A549 (cell line): ENCODE measurements at regions not wholly inside any gene's neighbourhood (a gene's known extent, or its start where the extent isn't known, plus 50 kb on each side); places are given as distances from the start of the nearest gene placed in this dataset.

Experiments used
- ATAC-seq, 2 experiments: fragments of 200-7000 bp in 1 of 2; fragments of >200 bp in 1 of 2; cut with Nextera tagmentation in 1 of 2; cut with Tn5 transposase in 1 of 2; 3 replicates each; pipeline versions ENCODE4 v1.8.0 to v1.9.1; 2018 to 2020; ENCODE audit warnings: mild to moderate bottlenecking in 1 of 2, moderate library complexity in 1 of 2
- CTCF ChIA-PET: fragments of 300-600 bp; sonication (Branson Sonifier 250); formaldehyde crosslinking; extraction: SDS; loops from one replicate; lab custom pipeline; 2021; ENCODE audit warnings: antibody characterized with exemption, inconsistent platforms; lab: Yijun Ruan, JAX
- POLR2A ChIA-PET: fragments of 350-600 bp; formaldehyde crosslinking; extraction: SDS; loops from one replicate; lab custom pipeline; 2021; ENCODE audit warnings: antibody characterized with exemption, inconsistent platforms; lab: Yijun Ruan, JAX
- DNase-seq, 2 experiments: peaks; one replicate each; pipeline versions ENCODE4 v3.0.0 to v3.0.0-alpha.2; 2011 to 2016; ENCODE audit warnings: low read depth in 1 of 2, low spot score in 1 of 2
- FAIRE-seq: peaks from 2 replicates; lab custom pipeline; 2011; peaks lifted over from hg19 to GRCh38; lab: Jason Lieb, UNC
- H3K27ac ChIP-seq, 2 experiments: fragments of >200 bp; sonication (Bioruptor Twin); formaldehyde crosslinking; 3 replicates each; pipeline ENCODE4 v1.5.1; 2016 to 2017
- H3K4me1 ChIP-seq: fragments of >200 bp; sonication (Bioruptor Twin); formaldehyde crosslinking; 3 replicates; pipeline ENCODE4 v1.6.1; 2016
- H3K4me2 ChIP-seq: fragments of >200 bp; sonication (Bioruptor Twin); formaldehyde crosslinking; 3 replicates; pipeline ENCODE4 v1.6.1; 2016
- H3K4me3 ChIP-seq: fragments of >200 bp; sonication (Bioruptor Twin); formaldehyde crosslinking; 3 replicates; pipeline ENCODE4 v1.5.1; 2016
- H3K9me3 ChIP-seq: fragments of >200 bp; sonication (Bioruptor Twin); formaldehyde crosslinking; 3 replicates; pipeline ENCODE4 v1.6.1; 2016
- ATOH8 ChIP-seq: fragments of 250-450 bp; sonication (Bioruptor Pico); IDR thresholded peaks from 2 replicates; pipeline ENCODE4 v1.5.0; 2020; ENCODE audit warnings: low read depth, mild to moderate bottlenecking, moderate library complexity
- CEBPB ChIP-seq, 2 experiments: fragments of >200 bp in 1 of 2; sonication (Bioruptor Twin) in 1 of 2; formaldehyde crosslinking in 1 of 2; IDR thresholded peaks; 2 replicates each; pipeline ENCODE4 v1.6.1; 2012 to 2016
- CHD4 ChIP-seq: fragments of 200-600 bp; sonication (generic); IDR thresholded peaks from 2 replicates; pipeline ENCODE4 v1.6.1; 2016; ENCODE audit warnings: antibody characterized with exemption, mild to moderate bottlenecking, borderline replicate concordance
- EHF ChIP-seq: fragments of 250-450 bp; sonication (Bioruptor Pico); IDR thresholded peaks from 2 replicates; pipeline ENCODE4 v1.5.0; 2020; ENCODE audit warnings: mild to moderate bottlenecking
- EHMT2 ChIP-seq: fragments of 200-600 bp; sonication (generic); IDR thresholded peaks from 2 replicates; pipeline ENCODE4 v1.6.1; 2016; ENCODE audit warnings: antibody characterized with exemption, low read depth, mild to moderate bottlenecking, moderate library complexity
- FOSL2 ChIP-seq, 2 experiments: fragments of 450-650 bp in 1 of 2; fragments of >200 bp in 1 of 2; sonication (Bioruptor Twin) in 1 of 2; formaldehyde crosslinking; IDR thresholded peaks; 2 replicates each; pipeline versions ENCODE4 v1.5.0 to v1.6.1; 2016 to 2020; ENCODE audit warnings: mild to moderate bottlenecking in 1 of 2, moderate library complexity in 1 of 2
- FOXS1 ChIP-seq: fragments of 250-450 bp; sonication (Bioruptor Pico); IDR thresholded peaks from 2 replicates; pipeline ENCODE4 v1.5.0; 2020; ENCODE audit warnings: mild to moderate bottlenecking, moderate library complexity
- GATA3 ChIP-seq: IDR thresholded peaks from 2 replicates; pipeline ENCODE4 v1.6.1; 2012; ENCODE audit warnings: borderline replicate concordance
- HDAC2 ChIP-seq: fragments of 200-600 bp; sonication (generic); IDR thresholded peaks from 2 replicates; pipeline ENCODE4 v1.6.1; 2016
- HOXA7 ChIP-seq: fragments of 250-450 bp; sonication (Bioruptor Pico); IDR thresholded peaks from 2 replicates; pipeline ENCODE4 v1.5.0; 2020; ENCODE audit warnings: mild to moderate bottlenecking, moderate library complexity
- HOXB5 ChIP-seq: fragments of 250-450 bp; sonication (Bioruptor Pico); IDR thresholded peaks from 2 replicates; pipeline ENCODE4 v1.5.0; 2020; ENCODE audit warnings: mild to moderate bottlenecking, moderate library complexity
- JUN ChIP-seq, 2 experiments: fragments of >200 bp; sonication (Bioruptor Twin); formaldehyde crosslinking; IDR thresholded peaks; 2 replicates in 1 of 2; 3 replicates in 1 of 2; pipeline ENCODE4 v1.6.1; 2016 to 2017
- JUNB ChIP-seq: fragments of >200 bp; sonication (Bioruptor Twin); formaldehyde crosslinking; IDR thresholded peaks from 2 replicates; pipeline ENCODE4 v1.6.1; 2016
- KDM1A ChIP-seq: fragments of 200-600 bp; sonication (generic); IDR thresholded peaks from 2 replicates; pipeline ENCODE4 v1.6.1; 2016; ENCODE audit warnings: low read depth, mild to moderate bottlenecking
- MYC ChIP-seq: IDR thresholded peaks from 2 replicates; pipeline ENCODE4 v1.6.1; 2012; ENCODE audit warnings: mild to moderate bottlenecking, inconsistent platforms, low read length, improper control_type of control experiment, borderline replicate concordance
- NFE2L2 ChIP-seq: fragments of 150-350 bp; conservative IDR thresholded peaks from 2 replicates; pipeline ENCODE4 v1.6.1; 2014; ENCODE audit warnings: low read length
- POLR2A ChIP-seq: IDR thresholded peaks from 2 replicates; pipeline ENCODE4 v1.6.1; 2012; ENCODE audit warnings: mild to moderate bottlenecking, low read length
- POLR2AphosphoS2 ChIP-seq: conservative IDR thresholded peaks from 2 replicates; pipeline ENCODE4 v1.6.1; 2012; ENCODE audit warnings: low read length, improper control_type of control experiment, inconsistent platforms
- RAD21 ChIP-seq, 2 experiments: fragments of >200 bp in 1 of 2; sonication (Bioruptor Twin) in 1 of 2; formaldehyde crosslinking in 1 of 2; IDR thresholded peaks in 1 of 2; conservative IDR thresholded peaks in 1 of 2; 2 replicates in 1 of 2; 3 replicates in 1 of 2; pipeline ENCODE4 v1.6.1; 2012 to 2018; ENCODE audit warnings: inconsistent platforms in 1 of 2
- RARB ChIP-seq: fragments of 250-450 bp; sonication (Bioruptor Pico); IDR thresholded peaks from 2 replicates; pipeline ENCODE4 v1.8.0; 2021; ENCODE audit warnings: mild to moderate bottlenecking, moderate library complexity
- TFCP2L1 ChIP-seq: fragments of 250-450 bp; sonication (Bioruptor Pico); IDR thresholded peaks from 2 replicates; pipeline ENCODE4 v1.5.0; 2021; ENCODE audit warnings: mild to moderate bottlenecking
- TP53 ChIP-seq: fragments of 250-450 bp; sonication (Bioruptor Pico); IDR thresholded peaks from 2 replicates; pipeline ENCODE4 v1.5.0; 2021; ENCODE audit warnings: mild to moderate bottlenecking, moderate library complexity
- ZC3H11A ChIP-seq: fragments of 450-650 bp; IDR thresholded peaks from 2 replicates; pipeline ENCODE4 v1.6.1; 2014; ENCODE audit warnings: antibody characterized with exemption, mild to moderate bottlenecking
- ZFP36 ChIP-seq: fragments of 450-650 bp; IDR thresholded peaks from 2 replicates; pipeline ENCODE4 v1.6.1; 2014; ENCODE audit warnings: borderline replicate concordance; ENCODE audit not compliant: partially characterized antibody
- ZSCAN20 ChIP-seq: fragments of 250-450 bp; sonication (Bioruptor Pico); IDR thresholded peaks from 2 replicates; pipeline ENCODE4 v1.8.0; 2022; ENCODE audit warnings: mild to moderate bottlenecking, moderate library complexity
- WGBS: methylation state at CpG from one replicate; pipeline ENCODE4 v1.1.6; 2017; ENCODE audit errors: missing lambda C conversion rate; 5-methylcytosine and 5-hydroxymethylcytosine counted together
- TF ChIP-seq, protein P1 (sequence below): fragments of 450-650 bp; IDR thresholded peaks from 2 replicates; pipeline ENCODE4 v1.6.1; 2014; ENCODE audit warnings: antibody characterized with exemption

DNA sequence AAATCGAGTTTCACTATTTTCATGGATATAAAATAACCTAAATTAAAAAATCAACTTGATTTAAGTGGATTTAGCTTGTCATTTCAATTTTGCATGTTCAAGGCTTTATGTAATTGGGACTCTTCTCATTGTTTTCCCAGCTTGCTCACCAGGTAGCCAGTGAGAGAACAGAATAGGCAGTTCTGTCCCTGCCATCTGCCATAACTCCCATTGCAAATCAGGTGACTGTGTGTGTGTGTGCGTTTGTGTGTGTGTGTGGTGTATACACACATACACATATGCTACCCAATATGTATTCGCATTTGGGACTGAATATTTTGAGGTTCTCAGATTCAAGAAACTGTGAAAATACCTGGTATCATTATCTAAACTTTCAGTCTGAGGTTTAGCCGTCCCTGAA lies 1069.8 kb downstream of the IGSF11 start:
- H3K4me2 ChIP-seq, result no peak overlapping the region
- no peak overlapping the region for H3K27ac ChIP-seq
- 36% methylated on average over 4 of the region's 4 CpGs for WGBS
- no peak for ATAC-seq
- no peaks in the 10 kb centered on the region for H3K4me1 ChIP-seq
- POLR2A ChIA-PET, result no interaction called here
- H3K4me3 ChIP-seq, result no peak overlapping the region
- no peaks in the 10 kb centered on the region for H3K9me3 ChIP-seq
- CTCF ChIA-PET, result interaction anchor here (0.6 kb wide), 1 partner anchor 178 kb away, joined by 3 read pairs; no protein-coding TSS in a partner anchor
- no peak for TF ChIP-seq POLR2A
- TF ChIP-seq JUNB, result no peak
- no peak for TF ChIP-seq ZFP36
- no peak for TF ChIP-seq RARB
- no peak for TF ChIP-seq HDAC2
- no peak for TF ChIP-seq RAD21 (conservative IDR thresholded peaks at IDR 0.05 in 1 of 2, IDR thresholded peaks at IDR 0.05 in 1 of 2)
- no peak for TF ChIP-seq EHF (CRISPR knock-in tag)
- no peak for TF ChIP-seq MYC
- TF ChIP-seq, protein P1, sequence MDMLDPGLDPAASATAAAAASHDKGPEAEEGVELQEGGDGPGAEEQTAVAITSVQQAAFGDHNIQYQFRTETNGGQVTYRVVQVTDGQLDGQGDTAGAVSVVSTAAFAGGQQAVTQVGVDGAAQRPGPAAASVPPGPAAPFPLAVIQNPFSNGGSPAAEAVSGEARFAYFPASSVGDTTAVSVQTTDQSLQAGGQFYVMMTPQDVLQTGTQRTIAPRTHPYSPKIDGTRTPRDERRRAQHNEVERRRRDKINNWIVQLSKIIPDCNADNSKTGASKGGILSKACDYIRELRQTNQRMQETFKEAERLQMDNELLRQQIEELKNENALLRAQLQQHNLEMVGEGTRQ, result no peak
- TF ChIP-seq NFE2L2, result no peak
- no peak for TF ChIP-seq TFCP2L1 (CRISPR knock-in tag)
- TF ChIP-seq FOSL2 (IDR thresholded peaks at IDR 0.05), result no peak
- no peak for TF ChIP-seq FOSL2 (CRISPR knock-in tag; IDR thresholded peaks at IDR 0.05)
- no peak for TF ChIP-seq HOXA7 (CRISPR knock-in tag)
- no peak for TF ChIP-seq JUN (IDR thresholded peaks at IDR 0.05)
- no peak for TF ChIP-seq KDM1A
- no peak for TF ChIP-seq FOXS1 (CRISPR knock-in tag)
- no peak for TF ChIP-seq ATOH8 (CRISPR knock-in tag)
- TF ChIP-seq TP53 (CRISPR knock-in tag), result no peak
- no peak for TF ChIP-seq EHMT2
- TF ChIP-seq ZSCAN20 (CRISPR knock-in tag), result no peak
- TF ChIP-seq, all 56 proteins: peak for 0
- FAIRE-seq, result no peak
- no peak for DNase-seq

DNA sequence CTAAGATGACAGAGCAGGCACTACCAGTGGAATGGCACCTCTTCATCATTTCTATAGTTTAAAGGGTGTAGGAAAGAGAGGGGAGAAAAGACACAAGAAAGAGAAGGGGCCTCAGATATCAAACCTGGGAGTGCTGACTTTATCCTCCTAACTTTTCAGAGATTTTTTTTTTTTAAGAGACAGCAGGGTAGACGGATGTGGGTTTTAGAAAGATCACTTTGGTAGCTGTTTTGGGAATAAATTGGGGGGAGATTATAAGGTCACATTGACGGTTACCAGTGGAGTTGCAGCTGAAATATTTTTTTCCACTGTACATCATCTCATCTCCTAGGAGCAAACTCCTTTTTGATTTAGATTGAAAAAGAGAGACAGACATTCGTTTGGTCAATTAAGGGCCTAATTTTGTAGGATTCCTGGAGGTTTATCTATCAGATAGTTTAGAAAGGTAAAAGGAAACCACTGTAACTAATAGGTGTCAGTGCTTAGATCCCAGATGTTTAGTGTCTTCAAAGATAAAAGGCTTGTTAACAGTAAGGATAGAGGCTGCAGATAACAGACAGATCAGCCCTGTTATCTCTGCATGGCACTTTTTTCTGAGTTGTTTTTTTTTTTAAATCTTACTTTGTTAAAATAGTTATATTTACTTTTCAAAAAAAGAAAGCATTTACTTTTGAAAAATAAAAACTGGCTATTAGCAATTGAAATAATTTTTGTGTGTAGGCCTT lies 1057.0 kb downstream of the IGSF11 start:
- FAIRE-seq (no peak), ATAC-seq (no peak), DNase-seq (no peak)
- Histone ChIP-seq H3K4me3 (no peak overlapping the region), H3K9me3 (no peaks in the 10 kb centered on the region), H3K4me2 (no peak overlapping the region), H3K4me1 (no peaks in the 10 kb centered on the region), H3K27ac (no peak overlapping the region)
- WGBS, result 64% methylated on average over 3 of the region's 3 CpGs
- CTCF ChIA-PET, result interaction anchor here (0.7 to 1.2 kb wide), 3 partner anchors 10 to 20 kb away, joined by 3 to 5 read pairs (median 3); no protein-coding TSS in a partner anchor
- POLR2A ChIA-PET, result no interaction called here
- no peak for TF ChIP-seq FOXS1 (CRISPR knock-in tag)
- no peak for TF ChIP-seq ZFP36
- TF ChIP-seq HOXA7 (CRISPR knock-in tag), result no peak
- TF ChIP-seq ZC3H11A, result no peak
- TF ChIP-seq GATA3, result no peak
- no peak for TF ChIP-seq CHD4
- no peak for TF ChIP-seq MYC
- no peak for TF ChIP-seq HOXB5
- no peak for TF ChIP-seq POLR2AphosphoS2
- TF ChIP-seq TP53 (CRISPR knock-in tag), result no peak
- no peak for TF ChIP-seq CEBPB (IDR thresholded peaks at IDR 0.05)
